Mammary epithelial cell (primary cell): ENCODE measurements at regions not wholly inside any gene's neighbourhood (a gene's known extent, or its start where the extent isn't known, plus 50 kb on each side); places are given as distances from the start of the nearest gene placed in this dataset.

Experiments used
- EZH2 ChIP-seq: IDR thresholded peaks from 2 replicates; pipeline ENCODE4 v1.6.1; 2012; ENCODE audit warnings: low read length, inconsistent platforms, borderline replicate concordance
- TF ChIP-seq, protein P1 (sequence below), 2 donors: IDR thresholded peaks in 1 of 2; conservative IDR thresholded peaks in 1 of 2; 2 replicates each; pipeline ENCODE4 v1.5.1; 2011 to 2012; ENCODE audit warnings: inconsistent platforms in 2 of 2, low read length in 2 of 2, mild to moderate bottlenecking in 2 of 2, control low read depth in 1 of 2, low read depth in 1 of 2; ENCODE audit not compliant: insufficient read depth in 1 of 2; ENCODE audit errors: extremely low read depth in 1 of 2

- TF ChIP-seq EZH2 = no peak
- TF ChIP-seq, protein P1, sequence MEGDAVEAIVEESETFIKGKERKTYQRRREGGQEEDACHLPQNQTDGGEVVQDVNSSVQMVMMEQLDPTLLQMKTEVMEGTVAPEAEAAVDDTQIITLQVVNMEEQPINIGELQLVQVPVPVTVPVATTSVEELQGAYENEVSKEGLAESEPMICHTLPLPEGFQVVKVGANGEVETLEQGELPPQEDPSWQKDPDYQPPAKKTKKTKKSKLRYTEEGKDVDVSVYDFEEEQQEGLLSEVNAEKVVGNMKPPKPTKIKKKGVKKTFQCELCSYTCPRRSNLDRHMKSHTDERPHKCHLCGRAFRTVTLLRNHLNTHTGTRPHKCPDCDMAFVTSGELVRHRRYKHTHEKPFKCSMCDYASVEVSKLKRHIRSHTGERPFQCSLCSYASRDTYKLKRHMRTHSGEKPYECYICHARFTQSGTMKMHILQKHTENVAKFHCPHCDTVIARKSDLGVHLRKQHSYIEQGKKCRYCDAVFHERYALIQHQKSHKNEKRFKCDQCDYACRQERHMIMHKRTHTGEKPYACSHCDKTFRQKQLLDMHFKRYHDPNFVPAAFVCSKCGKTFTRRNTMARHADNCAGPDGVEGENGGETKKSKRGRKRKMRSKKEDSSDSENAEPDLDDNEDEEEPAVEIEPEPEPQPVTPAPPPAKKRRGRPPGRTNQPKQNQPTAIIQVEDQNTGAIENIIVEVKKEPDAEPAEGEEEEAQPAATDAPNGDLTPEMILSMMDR (conservative IDR thresholded peaks at IDR 0.05 in 1 of 2, IDR thresholded peaks at IDR 0.05 in 1 of 2; ENCODE audit: extremely low read depth in 1 of 2, insufficient read depth in 1 of 2, low read depth in 1 of 2, low read length in 2 of 2) = no peak
Observed at GRCh38 chr7:17516771-17517170, 218.3 kb downstream of the AHR start.
